SJCRH30 (cell line): ENCODE measurements at regions not wholly inside any gene's neighbourhood (a gene's known extent, or its start where the extent isn't known, plus 50 kb on each side); places are given as distances from the start of the nearest gene placed in this dataset.
"Not testable (repeated sequence)": the region's sequence is repeated elsewhere in the genome, so short reads cannot be mapped to it uniquely, and the experiment has no call there.

Experiments
- DNase-seq, 2 experiments: peaks; one replicate each; pipeline ENCODE4 v3.0.0-alpha.2; 2015 to 2020
- H3K27ac ChIP-seq: fragments of 250-450 bp; sonication (Bioruptor Pico); 2 replicates; pipeline ENCODE4 v1.5.1; 2020; ENCODE audit warnings: mild to moderate bottlenecking, moderate library complexity
- H3K27me3 ChIP-seq: fragments of 250-450 bp; sonication (Bioruptor Pico); 2 replicates; pipeline ENCODE4 v1.5.1; 2020; ENCODE audit warnings: mild to moderate bottlenecking, moderate library complexity
- H3K36me3 ChIP-seq: fragments of 250-450 bp; sonication (Bioruptor Pico); 2 replicates; pipeline ENCODE4 v1.5.1; 2020; ENCODE audit warnings: mild to moderate bottlenecking, moderate library complexity
- H3K4me1 ChIP-seq: fragments of 250-450 bp; sonication (Bioruptor Pico); 2 replicates; pipeline ENCODE4 v1.5.1; 2020; ENCODE audit warnings: mild to moderate bottlenecking, moderate library complexity
- H3K4me3 ChIP-seq: fragments of 250-450 bp; sonication (Bioruptor Pico); 2 replicates; pipeline ENCODE4 v1.5.1; 2020; ENCODE audit warnings: mild to moderate bottlenecking, moderate library complexity
- H3K9me3 ChIP-seq: fragments of 250-450 bp; sonication (Bioruptor Pico); replicated peaks from 2 replicates; pipeline ENCODE4 v1.5.1; 2020; ENCODE audit warnings: mild to moderate bottlenecking, moderate library complexity

- Histone ChIP-seq H3K27me3 (no peaks in the 10 kb centered on the region), H3K36me3 (no peaks in the 10 kb centered on the region), H3K9me3 (peaks cover 5% of the 10 kb centered on the region), H3K4me1 (no peaks in the 10 kb centered on the region; the same call in 1 of the 2 replicates), H3K4me3 (no peak overlapping the region), H3K27ac (no peak overlapping the region)
- no peak for DNase-seq
These were observed 135.3 kb upstream of the ITGB1 start for GRCh38 chr10:33093362-33093761.

- no peak for DNase-seq
These were observed 134.6 kb upstream of the ITGB1 start for GRCh38 chr10:33092596-33092995.

DNA sequence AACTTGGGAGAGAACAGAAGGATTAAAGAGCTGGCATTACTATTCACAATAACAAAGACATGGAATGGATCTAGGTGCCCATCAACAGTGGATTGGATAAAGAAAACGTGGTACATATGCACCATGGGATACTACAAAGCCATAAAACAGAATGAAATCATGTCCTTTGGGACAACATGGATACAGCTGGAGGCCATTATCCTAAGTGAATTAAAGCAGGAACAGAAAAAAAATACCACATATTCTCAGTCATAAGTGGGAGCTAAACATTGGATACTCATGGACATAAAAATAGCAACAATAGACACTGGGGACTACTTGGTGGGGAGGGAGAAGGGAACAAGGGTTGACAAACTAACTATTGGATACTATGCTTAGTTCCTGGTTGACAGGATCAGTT, 133.2 kb upstream of the ITGB1 start:
- Histone ChIP-seq H3K36me3 (no peaks in the 10 kb centered on the region), H3K27ac (no peak overlapping the region), H3K4me3 (no peak overlapping the region), H3K27me3 (no peaks in the 10 kb centered on the region), H3K4me1 (no peaks in the 10 kb centered on the region; the same call in 1 of the 2 replicates), H3K9me3 (peaks cover 5% of the 10 kb centered on the region)
- no peak for DNase-seq

More at GRCh38 chr10:33092596-33092995, 134.6 kb upstream of the ITGB1 start:
- Histone ChIP-seq H3K27me3 (no peaks in the 10 kb centered on the region), H3K4me3 (no peak overlapping the region), H3K4me1 (no peaks in the 10 kb centered on the region; the same call in 1 of the 2 replicates), H3K36me3 (no peaks in the 10 kb centered on the region), H3K9me3 (peaks cover 5% of the 10 kb centered on the region), H3K27ac (no peak overlapping the region)

DNA sequence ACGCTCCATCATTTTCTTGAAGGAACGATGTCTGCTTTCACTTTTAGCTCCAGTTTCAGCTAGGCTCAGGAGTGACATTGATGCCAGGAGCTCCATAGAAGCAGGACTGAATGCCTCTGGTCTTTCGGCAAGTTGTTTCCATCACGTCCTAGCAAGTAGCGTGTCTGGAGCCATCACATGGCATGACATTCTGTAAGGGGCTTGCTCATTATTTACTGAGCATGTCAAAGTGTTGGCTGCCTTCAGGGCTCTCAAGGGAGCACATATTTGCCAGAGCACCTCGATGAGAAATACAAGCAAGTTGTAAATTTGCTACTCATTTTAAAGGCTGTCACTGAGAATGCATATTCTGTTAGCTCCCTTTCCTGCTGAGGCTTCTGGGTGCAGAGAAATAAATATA, 131.0 kb upstream of the ITGB1 start:
- no peak for DNase-seq
- Histone ChIP-seq H3K36me3 (no peaks in the 10 kb centered on the region), H3K4me3 (no peak overlapping the region), H3K9me3 (no peaks in the 10 kb centered on the region), H3K4me1 (no peaks in the 10 kb centered on the region), H3K27ac (no peak overlapping the region), H3K27me3 (no peaks in the 10 kb centered on the region)

DNA sequence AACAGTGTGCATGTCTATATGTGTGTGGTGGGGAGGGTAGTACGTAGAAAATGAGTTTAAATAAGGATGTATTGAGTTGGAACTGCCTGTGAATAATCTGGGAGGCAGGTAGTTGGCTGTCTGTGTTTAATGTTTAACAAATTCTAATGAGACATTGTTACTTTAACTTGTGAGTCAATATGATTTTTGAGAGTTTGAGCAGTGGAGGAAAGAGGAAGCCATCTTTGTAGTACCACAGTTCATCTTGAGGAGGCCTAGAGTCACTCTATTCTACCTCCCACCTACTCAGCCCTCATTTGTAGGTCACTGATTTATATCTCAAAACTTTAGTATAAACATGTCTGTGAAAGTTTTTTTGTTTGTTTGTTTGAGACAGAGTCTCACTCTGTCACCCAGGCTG, 129.9 kb upstream of the ITGB1 start:
- H3K4me3 ChIP-seq, result no peak overlapping the region
- DNase-seq, result no peak
- no peaks in the 10 kb centered on the region for H3K27me3 ChIP-seq
- no peaks in the 10 kb centered on the region for H3K36me3 ChIP-seq
- H3K4me1 ChIP-seq, result no peaks in the 10 kb centered on the region
- H3K9me3 ChIP-seq, result no peaks in the 10 kb centered on the region
- H3K27ac ChIP-seq, result no peak overlapping the region

DNA sequence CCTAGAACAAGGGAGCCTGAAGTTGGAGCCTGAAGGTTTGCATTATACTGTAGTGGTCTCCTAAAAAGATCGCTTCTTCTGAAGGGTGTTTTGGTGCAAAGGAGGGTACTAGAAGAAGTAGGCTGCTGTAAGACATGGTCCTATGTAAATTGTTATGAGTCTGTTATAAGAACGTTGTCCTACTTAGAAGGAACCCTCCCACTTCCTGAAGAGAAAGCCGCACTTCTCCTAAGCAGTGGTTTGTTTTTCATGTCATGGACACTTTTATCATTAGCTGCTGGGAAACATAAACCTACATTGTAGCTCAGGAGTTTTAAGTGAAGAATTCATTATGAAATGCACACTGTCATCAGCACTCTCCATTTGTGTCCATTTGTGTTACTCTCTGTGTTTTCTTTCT, 129.1 kb upstream of the ITGB1 start:
- Histone ChIP-seq H3K27ac (no peak overlapping the region), H3K27me3 (no peaks in the 10 kb centered on the region), H3K4me3 (no peak overlapping the region), H3K9me3 (no peaks in the 10 kb centered on the region), H3K36me3 (no peaks in the 10 kb centered on the region), H3K4me1 (no peaks in the 10 kb centered on the region)
- no peak for DNase-seq

- Histone ChIP-seq H3K27ac (no peak overlapping the region), H3K36me3 (no peaks in the 10 kb centered on the region), H3K4me1 (no peaks in the 10 kb centered on the region), H3K4me3 (no peak overlapping the region), H3K27me3 (no peaks in the 10 kb centered on the region), H3K9me3 (no peaks in the 10 kb centered on the region)
- no peak for DNase-seq
These were observed 128.1 kb upstream of the ITGB1 start for GRCh38 chr10:33086100-33086499.

- Histone ChIP-seq H3K9me3 (no peaks in the 10 kb centered on the region), H3K4me3 (no peak overlapping the region), H3K4me1 (no peaks in the 10 kb centered on the region), H3K36me3 (no peaks in the 10 kb centered on the region), H3K27ac (no peak overlapping the region), H3K27me3 (no peaks in the 10 kb centered on the region)
- no peak for DNase-seq
These were observed 127.3 kb upstream of the ITGB1 start for GRCh38 chr10:33085313-33085833.

- no peak for DNase-seq
- Histone ChIP-seq H3K27ac (no peak overlapping the region), H3K4me1 (no peaks in the 10 kb centered on the region), H3K36me3 (no peaks in the 10 kb centered on the region), H3K9me3 (no peaks in the 10 kb centered on the region), H3K4me3 (no peak overlapping the region), H3K27me3 (no peaks in the 10 kb centered on the region)
These were observed 126.4 kb upstream of the ITGB1 start for GRCh38 chr10:33084453-33084852.

DNA sequence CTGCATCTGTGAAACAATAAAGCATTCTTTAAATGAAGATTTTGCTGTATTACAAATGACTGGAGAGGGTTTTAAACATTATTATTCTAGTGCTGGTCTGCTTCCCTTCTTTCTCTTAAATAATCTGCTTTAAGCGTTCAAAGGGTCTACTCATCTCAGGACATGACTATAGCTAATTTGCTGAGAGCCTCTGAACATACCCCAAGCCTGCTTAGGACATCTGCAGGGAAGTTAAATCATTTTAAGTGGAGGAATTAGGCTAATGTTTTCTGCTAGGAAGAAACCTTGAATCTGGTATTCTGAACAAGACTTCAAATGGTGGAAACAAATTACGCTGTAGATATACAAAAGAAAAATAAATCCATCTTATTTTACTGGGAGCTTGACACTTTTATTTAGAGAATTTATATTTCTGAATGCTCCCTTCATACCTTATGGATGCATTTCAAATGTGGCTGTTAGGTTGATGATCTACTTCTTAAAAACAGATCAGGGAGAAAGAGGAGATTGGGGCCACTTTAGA, 124.4 kb upstream of the ITGB1 start:
- Histone ChIP-seq H3K36me3 (no peaks in the 10 kb centered on the region), H3K4me1 (no peaks in the 10 kb centered on the region), H3K27ac (no peak overlapping the region), H3K4me3 (no peak overlapping the region), H3K27me3 (no peaks in the 10 kb centered on the region), H3K9me3 (no peaks in the 10 kb centered on the region)
- DNase-seq, result no peak

GRCh38 chr10:33080467-33080866, 122.4 kb upstream of the ITGB1 start:
- not testable (repeated sequence) for H3K27me3 ChIP-seq, H3K27ac ChIP-seq, H3K9me3 ChIP-seq, DNase-seq, H3K4me1 ChIP-seq, H3K4me3 ChIP-seq, H3K36me3 ChIP-seq

GRCh38 chr10:33074443-33074842, 116.4 kb upstream of the ITGB1 start:
- peaks cover 5% of the 10 kb centered on the region for H3K4me1 ChIP-seq
- no peaks in the 10 kb centered on the region for H3K9me3 ChIP-seq
- DNase-seq, result no peak
- H3K27ac ChIP-seq, result no peak overlapping the region
- H3K27me3 ChIP-seq, result no peaks in the 10 kb centered on the region
- no peaks in the 10 kb centered on the region for H3K36me3 ChIP-seq
- no peak overlapping the region for H3K4me3 ChIP-seq

GRCh38 chr10:33073641-33074415, 115.8 kb upstream of the ITGB1 start:
- DNase-seq, result no peak

GRCh38 chr10:33071857-33072256, 113.8 kb upstream of the ITGB1 start:
- Histone ChIP-seq H3K27me3 (no peaks in the 10 kb centered on the region), H3K9me3 (no peaks in the 10 kb centered on the region), H3K27ac (no peak overlapping the region), H3K4me3 (no peak overlapping the region), H3K36me3 (no peaks in the 10 kb centered on the region), H3K4me1 (peaks cover 5% of the 10 kb centered on the region)
- DNase-seq, result no peak

More at GRCh38 chr10:33073641-33074415, 115.8 kb upstream of the ITGB1 start:
- Histone ChIP-seq H3K9me3 (no peaks in the 10 kb centered on the region), H3K36me3 (no peaks in the 10 kb centered on the region), H3K27me3 (no peaks in the 10 kb centered on the region), H3K27ac (no peak overlapping the region), H3K4me3 (no peak overlapping the region), H3K4me1 (peaks cover 5% of the 10 kb centered on the region)

GRCh38 chr10:33070101-33070500, 112.1 kb upstream of the ITGB1 start:
- H3K4me3 ChIP-seq, result no peak overlapping the region
- no peaks in the 10 kb centered on the region for H3K9me3 ChIP-seq
- H3K27me3 ChIP-seq, result no peaks in the 10 kb centered on the region
- peaks cover 5% of the 10 kb centered on the region for H3K4me1 ChIP-seq
- DNase-seq, result no peak
- no peak overlapping the region for H3K27ac ChIP-seq
- H3K36me3 ChIP-seq, result no peaks in the 10 kb centered on the region

- H3K27me3 ChIP-seq, result no peaks in the 10 kb centered on the region
- H3K27ac ChIP-seq, result no peak overlapping the region
- peaks cover 5% of the 10 kb centered on the region for H3K4me1 ChIP-seq
- H3K9me3 ChIP-seq, result no peaks in the 10 kb centered on the region
- H3K36me3 ChIP-seq, result no peaks in the 10 kb centered on the region
- no peak for DNase-seq
- no peak overlapping the region for H3K4me3 ChIP-seq
These were observed 109.9 kb upstream of the ITGB1 start for GRCh38 chr10:33067917-33068316.
